ENCODE measurements at regions not wholly inside any gene's neighbourhood (a gene's known extent, or its start where the extent isn't known, plus 50 kb on each side); places are given as distances from the start of the nearest gene placed in this dataset.
A peak's percentile ranks its signal among the peaks of the same experiment; 100 is the strongest.

- peaks cover 39% of the 10 kb centered on the region for H3K27me3 ChIP-seq (ENCODE audit: insufficient read depth, low read length)
- H3K27ac ChIP-seq (ENCODE audit: low read depth, low read length), result no peak overlapping the region
- H3K4me3 ChIP-seq (ENCODE audit: low read depth, low read length), result no peak overlapping the region
- no peaks in the 10 kb centered on the region for H3K36me3 ChIP-seq (ENCODE audit: insufficient read depth, low read length)
- H2AFZ ChIP-seq (ENCODE audit: low read length, unreplicated experiment), result no peak overlapping the region
- H3K4me1 ChIP-seq (ENCODE audit: control insufficient read depth, insufficient read depth, low read length, unreplicated experiment), result no peaks in the 10 kb centered on the region
- H3K79me2 ChIP-seq (ENCODE audit: control insufficient read depth, insufficient read depth, low read length, unreplicated experiment), result no peaks in the 10 kb centered on the region
Observed at GRCh38 chr10:58140691-58141347, 126.9 kb downstream of the IPMK start.

DNA sequence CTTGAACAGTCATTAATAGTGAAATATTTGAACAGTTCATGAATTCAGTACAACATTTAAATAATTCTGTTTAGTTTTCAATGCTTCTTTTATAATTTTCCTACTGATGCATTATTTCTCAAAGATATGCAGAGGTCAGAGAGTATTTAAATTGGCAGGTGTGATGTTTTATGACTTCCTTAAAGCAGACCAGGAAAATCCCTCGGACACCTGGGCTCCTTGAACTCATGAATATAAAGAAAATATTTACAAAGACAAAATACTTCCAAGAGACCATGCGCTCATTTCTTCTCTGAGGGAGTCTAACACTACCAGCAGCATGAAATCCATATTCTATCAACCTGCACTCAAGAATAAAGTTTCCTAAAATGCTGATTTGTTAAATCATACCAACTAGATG lies 127.6 kb downstream of the IPMK start:
- Histone ChIP-seq H3K79me2 (ENCODE audit: control insufficient read depth, insufficient read depth, low read length, unreplicated experiment) (no peaks in the 10 kb centered on the region), H3K27ac (ENCODE audit: low read depth, low read length) (no peak overlapping the region), H3K4me3 (ENCODE audit: low read depth, low read length) (no peak overlapping the region), H3K36me3 (ENCODE audit: insufficient read depth, low read length) (no peaks in the 10 kb centered on the region), H3K4me1 (ENCODE audit: control insufficient read depth, insufficient read depth, low read length, unreplicated experiment) (no peaks in the 10 kb centered on the region), H2AFZ (ENCODE audit: low read length, unreplicated experiment) (no peak overlapping the region), H3K27me3 (ENCODE audit: insufficient read depth, low read length) (peaks cover 34% of the 10 kb centered on the region)

- Histone ChIP-seq H3K36me3 (ENCODE audit: insufficient read depth, low read length) (no peaks in the 10 kb centered on the region), H3K79me2 (ENCODE audit: control insufficient read depth, insufficient read depth, low read length, unreplicated experiment) (no peaks in the 10 kb centered on the region), H3K4me3 (ENCODE audit: low read depth, low read length) (no peak overlapping the region), H2AFZ (ENCODE audit: low read length, unreplicated experiment) (no peak overlapping the region), H3K27me3 (ENCODE audit: insufficient read depth, low read length) (peaks cover 34% of the 10 kb centered on the region), H3K27ac (ENCODE audit: low read depth, low read length) (no peak overlapping the region), H3K4me1 (ENCODE audit: control insufficient read depth, insufficient read depth, low read length, unreplicated experiment) (no peaks in the 10 kb centered on the region)
Observed at GRCh38 chr10:58137813-58138212, 129.9 kb downstream of the IPMK start.

DNA sequence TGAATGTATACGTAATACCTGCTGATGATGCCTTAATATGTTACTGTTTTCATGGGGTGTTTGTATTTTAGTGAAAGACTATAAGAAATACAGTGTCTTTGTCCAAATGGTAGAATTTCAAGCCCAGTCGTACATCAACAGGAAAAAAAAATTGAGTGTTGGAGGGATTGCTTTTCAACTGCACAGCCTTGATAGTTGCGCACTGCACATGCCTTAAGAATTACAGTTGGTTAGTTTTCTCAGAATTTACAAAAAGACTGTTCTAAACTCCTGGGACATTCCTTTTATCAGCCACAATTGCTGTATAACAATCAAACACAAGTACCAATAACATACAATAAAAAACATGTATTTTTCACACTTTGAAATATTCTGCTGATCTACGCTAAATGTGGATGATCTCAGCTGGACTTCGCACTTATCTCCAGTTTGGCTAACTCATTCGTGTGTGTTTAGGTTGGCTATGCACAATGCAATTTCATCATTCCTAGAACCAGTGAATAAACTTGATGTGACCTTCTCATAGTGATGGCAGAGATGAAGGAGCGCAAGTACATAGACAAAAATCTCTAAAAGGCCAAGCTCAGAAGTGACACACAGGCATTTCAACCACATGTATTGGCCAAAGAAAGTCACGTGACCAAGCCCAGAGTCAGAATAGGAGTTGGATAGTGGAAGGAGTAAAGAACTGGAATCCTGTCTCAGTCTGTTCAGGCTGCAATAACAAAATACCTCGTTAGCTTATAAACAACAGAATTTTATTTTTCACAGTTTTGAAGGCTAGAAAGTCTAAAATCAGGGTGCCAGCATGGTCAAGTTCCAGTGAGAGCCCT lies 152.3 kb downstream of the IPMK start:
- H3K27me3 ChIP-seq (ENCODE audit: insufficient read depth, low read length), result peaks cover 9% of the 10 kb centered on the region; the same call in 1 of the 2 replicates
- no peaks in the 10 kb centered on the region for H3K36me3 ChIP-seq (ENCODE audit: insufficient read depth, low read length)
- no peak overlapping the region for H3K4me3 ChIP-seq (ENCODE audit: low read depth, low read length)
- H2AFZ ChIP-seq (ENCODE audit: low read length, unreplicated experiment), result no peak overlapping the region
- H3K27ac ChIP-seq (ENCODE audit: low read depth, low read length), result no peak overlapping the region
- H3K4me1 ChIP-seq (ENCODE audit: control insufficient read depth, insufficient read depth, low read length, unreplicated experiment), result no peaks in the 10 kb centered on the region
- no peaks in the 10 kb centered on the region for H3K79me2 ChIP-seq (ENCODE audit: control insufficient read depth, insufficient read depth, low read length, unreplicated experiment)

DNA sequence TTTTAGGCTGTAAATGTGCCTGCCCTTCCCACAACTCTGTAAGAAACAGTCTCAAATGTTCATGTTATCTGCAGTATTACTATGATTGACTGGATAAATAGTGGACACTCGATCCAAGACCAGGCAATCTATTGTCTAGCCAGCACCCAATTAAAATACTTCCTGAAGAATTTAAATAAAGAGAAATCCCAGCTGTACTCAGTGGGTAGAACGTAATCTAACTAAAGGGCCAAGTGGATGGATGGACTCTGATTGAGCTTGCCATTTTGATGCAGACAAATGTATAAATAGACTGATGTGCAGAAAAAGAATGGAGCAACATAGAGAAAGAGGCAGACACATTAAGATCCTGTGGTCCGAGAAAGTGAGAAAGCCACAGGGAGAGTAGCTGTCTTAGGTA lies 158.0 kb downstream of the IPMK start:
- no peaks in the 10 kb centered on the region for H3K36me3 ChIP-seq (ENCODE audit: insufficient read depth, low read length)
- H3K4me3 ChIP-seq (ENCODE audit: low read depth, low read length), result no peak overlapping the region
- H3K79me2 ChIP-seq (ENCODE audit: control insufficient read depth, insufficient read depth, low read length, unreplicated experiment), result no peaks in the 10 kb centered on the region
- H2AFZ ChIP-seq (ENCODE audit: low read length, unreplicated experiment), result no peak overlapping the region
- H3K4me1 ChIP-seq (ENCODE audit: control insufficient read depth, insufficient read depth, low read length, unreplicated experiment), result peaks cover 8% of the 10 kb centered on the region
- no peak overlapping the region for H3K27ac ChIP-seq (ENCODE audit: low read depth, low read length)
- no peaks in the 10 kb centered on the region for H3K27me3 ChIP-seq (ENCODE audit: insufficient read depth, low read length)

DNA sequence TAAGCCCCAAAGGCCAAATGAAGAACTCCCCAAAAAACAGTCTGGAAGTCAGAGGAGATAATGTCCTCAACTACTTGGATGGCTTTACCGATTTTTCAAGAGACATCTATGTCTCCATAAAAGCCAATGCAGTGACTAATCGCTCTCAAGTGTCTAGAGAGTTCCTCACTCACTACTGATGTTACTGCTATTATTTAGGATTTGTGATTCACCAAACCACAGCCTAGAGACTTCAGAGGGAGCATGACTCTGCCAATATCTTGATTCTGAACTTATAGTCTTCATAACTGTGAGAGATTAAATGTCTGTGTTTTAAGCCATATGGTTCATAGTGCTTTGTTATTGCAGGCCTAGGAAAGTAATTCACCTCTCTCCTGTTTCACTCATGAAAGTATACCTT lies 160.2 kb downstream of the IPMK start:
- Histone ChIP-seq H3K4me1 (ENCODE audit: control insufficient read depth, insufficient read depth, low read length, unreplicated experiment) (peaks cover 8% of the 10 kb centered on the region), H2AFZ (ENCODE audit: low read length, unreplicated experiment) (no peak overlapping the region), H3K4me3 (ENCODE audit: low read depth, low read length) (no peak overlapping the region), H3K36me3 (ENCODE audit: insufficient read depth, low read length) (no peaks in the 10 kb centered on the region), H3K27me3 (ENCODE audit: insufficient read depth, low read length) (no peaks in the 10 kb centered on the region), H3K27ac (ENCODE audit: low read depth, low read length) (peak overlapping the region; percentile 40), H3K79me2 (ENCODE audit: control insufficient read depth, insufficient read depth, low read length, unreplicated experiment) (no peaks in the 10 kb centered on the region)

- no peak overlapping the region for H2AFZ ChIP-seq (ENCODE audit: low read length, unreplicated experiment)
- no peaks in the 10 kb centered on the region for H3K36me3 ChIP-seq (ENCODE audit: insufficient read depth, low read length)
- H3K27ac ChIP-seq (ENCODE audit: low read depth, low read length), result no peak overlapping the region
- no peaks in the 10 kb centered on the region for H3K27me3 ChIP-seq (ENCODE audit: insufficient read depth, low read length)
- H3K4me1 ChIP-seq (ENCODE audit: control insufficient read depth, insufficient read depth, low read length, unreplicated experiment), result peaks cover 8% of the 10 kb centered on the region
- no peak overlapping the region for H3K4me3 ChIP-seq (ENCODE audit: low read depth, low read length)
- H3K79me2 ChIP-seq (ENCODE audit: control insufficient read depth, insufficient read depth, low read length, unreplicated experiment), result no peaks in the 10 kb centered on the region
Observed at GRCh38 chr10:58106211-58107035, 161.3 kb downstream of the IPMK start.

GRCh38 chr10:58104351-58104751 lies 163.3 kb downstream of the IPMK start:
- no peaks in the 10 kb centered on the region for H3K36me3 ChIP-seq (ENCODE audit: insufficient read depth, low read length)
- no peak overlapping the region for H2AFZ ChIP-seq (ENCODE audit: low read length, unreplicated experiment)
- H3K27ac ChIP-seq (ENCODE audit: low read depth, low read length), result no peak overlapping the region
- H3K4me3 ChIP-seq (ENCODE audit: low read depth, low read length), result no peak overlapping the region
- no peaks in the 10 kb centered on the region for H3K79me2 ChIP-seq (ENCODE audit: control insufficient read depth, insufficient read depth, low read length, unreplicated experiment)
- H3K27me3 ChIP-seq (ENCODE audit: insufficient read depth, low read length), result no peaks in the 10 kb centered on the region
- H3K4me1 ChIP-seq (ENCODE audit: control insufficient read depth, insufficient read depth, low read length, unreplicated experiment), result peaks cover 8% of the 10 kb centered on the region

- H3K79me2 ChIP-seq (ENCODE audit: control insufficient read depth, insufficient read depth, low read length, unreplicated experiment), result no peaks in the 10 kb centered on the region
- H3K27me3 ChIP-seq (ENCODE audit: insufficient read depth, low read length), result no peaks in the 10 kb centered on the region
- H3K4me1 ChIP-seq (ENCODE audit: control insufficient read depth, insufficient read depth, low read length, unreplicated experiment), result peaks cover 4% of the 10 kb centered on the region
- no peak overlapping the region for H2AFZ ChIP-seq (ENCODE audit: low read length, unreplicated experiment)
- no peak overlapping the region for H3K4me3 ChIP-seq (ENCODE audit: low read depth, low read length)
- no peak overlapping the region for H3K27ac ChIP-seq (ENCODE audit: low read depth, low read length)
- no peaks in the 10 kb centered on the region for H3K36me3 ChIP-seq (ENCODE audit: insufficient read depth, low read length)
Observed at GRCh38 chr10:58102897-58103296, 164.8 kb downstream of the IPMK start.

DNA sequence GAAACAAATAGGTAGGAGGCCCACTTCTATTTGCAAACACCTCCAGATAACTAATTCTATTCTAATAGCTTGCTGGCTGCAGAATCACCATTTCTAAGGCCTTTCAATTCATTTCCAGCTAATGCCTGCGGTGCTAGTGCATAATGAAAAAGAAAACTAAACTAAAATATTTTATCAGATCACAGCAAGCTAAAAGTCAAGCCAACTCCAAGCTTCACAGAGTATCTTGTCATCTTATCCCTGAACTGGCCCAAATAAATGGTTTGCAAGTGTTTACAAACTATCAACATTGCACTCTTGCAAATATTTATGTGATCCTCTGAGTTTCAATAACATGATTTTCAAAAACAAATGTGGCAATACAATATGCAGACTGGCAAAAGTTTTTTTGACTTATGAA lies 166.0 kb downstream of the IPMK start:
- H2AFZ ChIP-seq (ENCODE audit: low read length, unreplicated experiment), result no peak overlapping the region
- H3K36me3 ChIP-seq (ENCODE audit: insufficient read depth, low read length), result no peaks in the 10 kb centered on the region
- H3K27me3 ChIP-seq (ENCODE audit: insufficient read depth, low read length), result no peaks in the 10 kb centered on the region
- no peak overlapping the region for H3K27ac ChIP-seq (ENCODE audit: low read depth, low read length)
- no peaks in the 10 kb centered on the region for H3K4me1 ChIP-seq (ENCODE audit: control insufficient read depth, insufficient read depth, low read length, unreplicated experiment)
- H3K79me2 ChIP-seq (ENCODE audit: control insufficient read depth, insufficient read depth, low read length, unreplicated experiment), result no peaks in the 10 kb centered on the region
- H3K4me3 ChIP-seq (ENCODE audit: low read depth, low read length), result no peak overlapping the region

All from ACC112 (cell line).